ENCODE measurements at regions not wholly inside any gene's neighbourhood (a gene's known extent, or its start where the extent isn't known, plus 50 kb on each side); places are given as distances from the start of the nearest gene placed in this dataset.

DNA sequence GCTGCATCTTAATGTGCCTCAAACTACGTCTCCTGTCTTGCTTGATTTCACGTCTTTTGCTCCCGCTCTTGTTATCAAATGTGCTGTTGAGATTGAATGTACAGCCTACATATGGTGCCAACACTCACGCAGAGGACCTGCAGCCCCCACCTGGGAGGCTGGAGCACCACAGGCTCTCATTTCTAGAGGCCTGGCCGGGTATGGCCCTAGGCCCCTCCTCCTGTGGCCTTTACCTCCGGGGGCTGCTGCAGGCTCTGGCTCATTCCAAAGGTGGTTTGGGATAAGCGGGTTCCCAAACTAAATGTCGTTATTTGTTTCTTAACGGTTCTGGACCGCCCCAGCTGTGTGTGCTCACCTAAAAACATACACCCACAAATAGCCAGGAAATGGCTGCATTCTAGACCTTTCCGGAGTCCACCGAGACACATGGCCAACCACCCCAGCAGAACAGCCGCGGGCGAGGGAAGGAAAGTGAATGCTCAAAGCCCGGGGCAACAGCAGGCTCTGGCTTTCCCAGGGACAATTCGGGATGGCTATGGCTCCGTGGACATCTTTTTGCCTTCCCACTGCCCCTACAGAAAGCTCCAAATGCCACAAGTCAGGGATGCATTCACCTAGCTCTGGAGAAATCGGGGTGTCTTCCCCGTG, 105.9 kb downstream of the ENGASE start:
- TF ChIP-seq, protein P1, sequence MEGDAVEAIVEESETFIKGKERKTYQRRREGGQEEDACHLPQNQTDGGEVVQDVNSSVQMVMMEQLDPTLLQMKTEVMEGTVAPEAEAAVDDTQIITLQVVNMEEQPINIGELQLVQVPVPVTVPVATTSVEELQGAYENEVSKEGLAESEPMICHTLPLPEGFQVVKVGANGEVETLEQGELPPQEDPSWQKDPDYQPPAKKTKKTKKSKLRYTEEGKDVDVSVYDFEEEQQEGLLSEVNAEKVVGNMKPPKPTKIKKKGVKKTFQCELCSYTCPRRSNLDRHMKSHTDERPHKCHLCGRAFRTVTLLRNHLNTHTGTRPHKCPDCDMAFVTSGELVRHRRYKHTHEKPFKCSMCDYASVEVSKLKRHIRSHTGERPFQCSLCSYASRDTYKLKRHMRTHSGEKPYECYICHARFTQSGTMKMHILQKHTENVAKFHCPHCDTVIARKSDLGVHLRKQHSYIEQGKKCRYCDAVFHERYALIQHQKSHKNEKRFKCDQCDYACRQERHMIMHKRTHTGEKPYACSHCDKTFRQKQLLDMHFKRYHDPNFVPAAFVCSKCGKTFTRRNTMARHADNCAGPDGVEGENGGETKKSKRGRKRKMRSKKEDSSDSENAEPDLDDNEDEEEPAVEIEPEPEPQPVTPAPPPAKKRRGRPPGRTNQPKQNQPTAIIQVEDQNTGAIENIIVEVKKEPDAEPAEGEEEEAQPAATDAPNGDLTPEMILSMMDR (IDR thresholded peaks at IDR 0.05), result no peak
- TF ChIP-seq POLR2A (IDR thresholded peaks at IDR 0.05), result no peak
